ENCODE measurements at regions not wholly inside any gene's neighbourhood (a gene's known extent, or its start where the extent isn't known, plus 50 kb on each side); places are given as distances from the start of the nearest gene placed in this dataset.

- Histone ChIP-seq H3K9me1 (replicated peaks; ENCODE audit: control insufficient read depth, extremely low read depth, insufficient read depth, low read length) (no peaks in the 10 kb centered on the region), H3K9me3 (replicated peaks; ENCODE audit: control insufficient read depth, insufficient read depth, low read length) (no peaks in the 10 kb centered on the region), H3K79me2 (ENCODE audit: control insufficient read depth, insufficient read depth, low read length) (no peaks in the 10 kb centered on the region), H3K4me2 (ENCODE audit: insufficient read depth, low read length) (no peak overlapping the region), H3K36me3 (ENCODE audit: control insufficient read depth in 2 of 2, extremely low read depth in 1 of 2, insufficient read depth in 2 of 2, low read length in 2 of 2) (no peaks in the 10 kb centered on the region), H3K27ac (ENCODE audit: insufficient read depth, low read depth, low read length) (no peak overlapping the region), H3K9ac (replicated peaks; ENCODE audit: extremely low read depth, insufficient read depth, low read length) (no peak overlapping the region), H3K27me3 (ENCODE audit: control insufficient read depth in 2 of 2, insufficient read depth in 2 of 2, low read length in 2 of 2) (no peaks in the 10 kb centered on the region), H3K4me1 (ENCODE audit: control insufficient read depth, extremely low read depth, insufficient read depth, low read length) (no peaks in the 10 kb centered on the region), H3K4me3 (replicated peaks in 1 of 3; ENCODE audit: insufficient read depth in 1 of 3, low read depth in 1 of 3, low read length in 3 of 3) (no peak overlapping the region), H2AFZ (ENCODE audit: low read depth, low read length) (no peak overlapping the region), H4K20me1 (replicated peaks; ENCODE audit: control insufficient read depth, extremely low read depth, insufficient read depth, low read length) (no peaks in the 10 kb centered on the region)
- intact Hi-C loops (cut with micrococcal nuclease) (no loop called here), dilution Hi-C loops (cut with MboI; ENCODE audit: extremely low pct_ligation_motif_present, low sequenced_read_pairs) (no loop called here)
- CTCF ChIA-PET, result no interaction called here
- TF ChIP-seq MYC (IDR thresholded peaks at IDR 0.05; ENCODE audit: low read depth, low read length), result no peak
- TF ChIP-seq POLR2A (IDR thresholded peaks at IDR 0.05; ENCODE audit: low read depth, low read length), result no peak
- TF ChIP-seq CTCF (IDR thresholded peaks at IDR 0.05; ENCODE audit: extremely low read depth in 1 of 2, insufficient read depth in 1 of 2, low read depth in 1 of 2, low read length in 2 of 2), result no peak
- TF ChIP-seq POLR2AphosphoS5 (IDR thresholded peaks at IDR 0.05; ENCODE audit: insufficient read depth, low read depth, low read length), result no peak
- no peak for TF ChIP-seq MAX (IDR thresholded peaks at IDR 0.05; ENCODE audit: insufficient read depth, insufficient read length)
- TF ChIP-seq FOS (IDR thresholded peaks at IDR 0.05; ENCODE audit: borderline replicate concordance, insufficient read depth, low read length), result no peak
- TF ChIP-seq JUN (IDR thresholded peaks at IDR 0.05; ENCODE audit: borderline replicate concordance, insufficient read depth, insufficient read length, low read depth), result no peak
- DNase-seq (ENCODE audit: low read depth, low spot score) (no peak), FAIRE-seq (no peak)
- BruUV-seq (replicated peaks), result no TSS peak
- POLR2A ChIA-PET, result no interaction called here
Observed at GRCh38 chr5:60372786-60373185, 327.2 kb downstream of the DEPDC1B start.

GRCh38 chr5:60371065-60371464 lies 328.9 kb downstream of the DEPDC1B start:
- H3K4me1 ChIP-seq (ENCODE audit: control insufficient read depth, extremely low read depth, insufficient read depth, low read length), result no peaks in the 10 kb centered on the region
- H4K20me1 ChIP-seq (replicated peaks; ENCODE audit: control insufficient read depth, extremely low read depth, insufficient read depth, low read length), result no peaks in the 10 kb centered on the region
- ChIA-PET POLR2A (no interaction called here), CTCF (no interaction called here)
- H3K9me1 ChIP-seq (replicated peaks; ENCODE audit: control insufficient read depth, extremely low read depth, insufficient read depth, low read length), result no peaks in the 10 kb centered on the region
- H3K79me2 ChIP-seq (ENCODE audit: control insufficient read depth, insufficient read depth, low read length), result no peaks in the 10 kb centered on the region
- FAIRE-seq (no peak), DNase-seq (ENCODE audit: low read depth, low spot score) (no peak)
- dilution Hi-C loops (cut with MboI; ENCODE audit: extremely low pct_ligation_motif_present, low sequenced_read_pairs), result no loop called here
- H3K4me3 ChIP-seq (replicated peaks in 1 of 3; ENCODE audit: insufficient read depth in 1 of 3, low read depth in 1 of 3, low read length in 3 of 3), result no peak overlapping the region
- BruUV-seq (replicated peaks), result no TSS peak
- H3K4me2 ChIP-seq (ENCODE audit: insufficient read depth, low read length), result no peak overlapping the region
- no peaks in the 10 kb centered on the region for H3K27me3 ChIP-seq (ENCODE audit: control insufficient read depth in 2 of 2, insufficient read depth in 2 of 2, low read length in 2 of 2)
- H3K36me3 ChIP-seq (ENCODE audit: control insufficient read depth in 2 of 2, extremely low read depth in 1 of 2, insufficient read depth in 2 of 2, low read length in 2 of 2), result no peaks in the 10 kb centered on the region
- H2AFZ ChIP-seq (ENCODE audit: low read depth, low read length), result no peak overlapping the region
- intact Hi-C loops (cut with micrococcal nuclease), result no loop called here
- no peak overlapping the region for H3K9ac ChIP-seq (replicated peaks; ENCODE audit: extremely low read depth, insufficient read depth, low read length)
- no peak for TF ChIP-seq CTCF (IDR thresholded peaks at IDR 0.05; ENCODE audit: extremely low read depth in 1 of 2, insufficient read depth in 1 of 2, low read depth in 1 of 2, low read length in 2 of 2)
- TF ChIP-seq MAX (IDR thresholded peaks at IDR 0.05; ENCODE audit: insufficient read depth, insufficient read length), result no peak
- no peak for TF ChIP-seq MYC (IDR thresholded peaks at IDR 0.05; ENCODE audit: low read depth, low read length)
- no peak for TF ChIP-seq GATA2 (IDR thresholded peaks at IDR 0.05; ENCODE audit: insufficient read depth, insufficient read length, low read depth, low read length)
- no peak for TF ChIP-seq EZH2 (IDR thresholded peaks at IDR 0.05; ENCODE audit: borderline replicate concordance, low read depth, low read length, severe bottlenecking)
- no peak for TF ChIP-seq POLR2AphosphoS5 (IDR thresholded peaks at IDR 0.05; ENCODE audit: insufficient read depth, low read depth, low read length)
- no peak for TF ChIP-seq POLR2A (IDR thresholded peaks at IDR 0.05; ENCODE audit: low read depth, low read length)
- TF ChIP-seq JUN (IDR thresholded peaks at IDR 0.05; ENCODE audit: borderline replicate concordance, insufficient read depth, insufficient read length, low read depth), result no peak
- no peak overlapping the region for H3K27ac ChIP-seq (ENCODE audit: insufficient read depth, low read depth, low read length)
- H3K9me3 ChIP-seq (replicated peaks; ENCODE audit: control insufficient read depth, insufficient read depth, low read length), result no peaks in the 10 kb centered on the region

All from endothelial cell of umbilical vein (primary cell).